ENCODE measurements at regions not wholly inside any gene's neighbourhood (a gene's known extent, or its start where the extent isn't known, plus 50 kb on each side); places are given as distances from the start of the nearest gene placed in this dataset.

DNA sequence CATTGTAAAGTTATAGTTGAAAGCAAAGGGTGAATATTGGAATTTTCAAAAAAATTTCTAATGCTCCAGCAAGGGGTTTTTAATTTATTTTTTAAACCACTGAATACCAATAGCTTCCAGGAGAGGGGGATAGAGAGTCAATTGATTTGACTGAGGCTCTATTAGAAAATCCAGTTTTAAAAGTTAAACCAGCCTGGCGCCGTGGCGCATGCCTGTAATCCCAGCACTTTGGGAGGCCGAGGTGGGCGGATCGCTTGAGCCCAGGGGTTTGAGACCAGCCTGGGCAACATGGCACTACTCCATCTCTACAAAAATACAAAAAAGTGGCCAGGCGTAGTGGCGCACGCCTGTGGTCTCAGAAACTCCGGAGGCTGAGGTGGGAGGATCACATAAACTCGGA, 150.1 kb downstream of the SLC38A4 start:
- no peak for TF ChIP-seq YY1 (IDR thresholded peaks at IDR 0.05; ENCODE audit: insufficient read depth, insufficient read length)
- no peak for TF ChIP-seq ZNF274 (IDR thresholded peaks at IDR 0.05; ENCODE audit: low read depth, low read length)
- no peak for TF ChIP-seq SUZ12 (IDR thresholded peaks at IDR 0.05; ENCODE audit: extremely low read depth, insufficient read depth, insufficient read length)

Data from NT2/D1 (cell line).